ENCODE measurements at regions not wholly inside any gene's neighbourhood (a gene's known extent, or its start where the extent isn't known, plus 50 kb on each side); places are given as distances from the start of the nearest gene placed in this dataset.

- no peaks in the 10 kb centered on the region for H3K9me2 ChIP-seq (replicated peaks; ENCODE audit: insufficient read depth)
- no peak overlapping the region for H3K4me3 ChIP-seq
- H3K36me3 ChIP-seq (replicated peaks; ENCODE audit: insufficient read depth, low read depth): no peaks in the 10 kb centered on the region
- TF ChIP-seq EZH2 (IDR thresholded peaks at IDR 0.05; ENCODE audit: borderline replicate concordance): no peak
- no peak for TF ChIP-seq CTCF (IDR thresholded peaks at IDR 0.05; ENCODE audit: poor library complexity)
- TF ChIP-seq EZH2phosphoT487 (IDR thresholded peaks at IDR 0.05; ENCODE audit: low read depth, severe bottlenecking, unreplicated experiment): no peak
- WGBS (ENCODE audit: low lambda C conversion rate, missing lambda C conversion rate): 86% methylated on average over 5 of the region's 5 CpGs
- H3K27ac ChIP-seq: no peak overlapping the region
- no peak overlapping the region for H3K4me2 ChIP-seq
- H3K27me3 ChIP-seq: no peaks in the 10 kb centered on the region
- DNase-seq (ENCODE audit: low spot score): no peak
- no peaks in the 10 kb centered on the region for H3K9me3 ChIP-seq (ENCODE audit: low read depth)
- H3K79me2 ChIP-seq: no peaks in the 10 kb centered on the region
- no peak overlapping the region for H2AFZ ChIP-seq
- no peaks in the 10 kb centered on the region for H4K20me1 ChIP-seq (ENCODE audit: insufficient read depth, poor library complexity, severe bottlenecking)
- no peaks in the 10 kb centered on the region for H3K4me1 ChIP-seq (ENCODE audit: insufficient read depth)
Observed at GRCh38 chr2:204360218-204361007, 184.9 kb upstream of the PARD3B start.

- Histone ChIP-seq H2AFZ (no peak overlapping the region), H3K4me2 (no peak overlapping the region), H3K4me3 (no peak overlapping the region), H3K9me2 (replicated peaks; ENCODE audit: insufficient read depth) (no peaks in the 10 kb centered on the region), H3K27me3 (no peaks in the 10 kb centered on the region), H3K36me3 (replicated peaks; ENCODE audit: insufficient read depth, low read depth) (no peaks in the 10 kb centered on the region), H3K79me2 (no peaks in the 10 kb centered on the region), H3K27ac (no peak overlapping the region), H3K9me3 (ENCODE audit: low read depth) (no peaks in the 10 kb centered on the region), H4K20me1 (ENCODE audit: insufficient read depth, poor library complexity, severe bottlenecking) (no peaks in the 10 kb centered on the region), H3K4me1 (ENCODE audit: insufficient read depth) (no peaks in the 10 kb centered on the region)
- no peak for TF ChIP-seq EZH2phosphoT487 (IDR thresholded peaks at IDR 0.05; ENCODE audit: low read depth, severe bottlenecking, unreplicated experiment)
- no peak for TF ChIP-seq EZH2 (IDR thresholded peaks at IDR 0.05; ENCODE audit: borderline replicate concordance)
- no peak for TF ChIP-seq CTCF (IDR thresholded peaks at IDR 0.05; ENCODE audit: poor library complexity)
- DNase-seq (ENCODE audit: low spot score): no peak
- 89% methylated on average over 2 of the region's 2 CpGs for WGBS (ENCODE audit: low lambda C conversion rate, missing lambda C conversion rate)
Observed at GRCh38 chr2:204361738-204362137, 183.5 kb upstream of the PARD3B start.

GRCh38 chr2:204362581-204362980 lies 182.7 kb upstream of the PARD3B start:
- H3K27ac ChIP-seq: no peak overlapping the region
- TF ChIP-seq EZH2phosphoT487 (IDR thresholded peaks at IDR 0.05; ENCODE audit: low read depth, severe bottlenecking, unreplicated experiment) (no peak), CTCF (IDR thresholded peaks at IDR 0.05; ENCODE audit: poor library complexity) (no peak), EZH2 (IDR thresholded peaks at IDR 0.05; ENCODE audit: borderline replicate concordance) (no peak)
- 85% methylated on average over 2 of the region's 2 CpGs for WGBS (ENCODE audit: low lambda C conversion rate, missing lambda C conversion rate)
- H3K4me2 ChIP-seq: no peak overlapping the region
- no peaks in the 10 kb centered on the region for H3K79me2 ChIP-seq
- no peaks in the 10 kb centered on the region for H4K20me1 ChIP-seq (ENCODE audit: insufficient read depth, poor library complexity, severe bottlenecking)
- H3K4me3 ChIP-seq: no peak overlapping the region
- no peaks in the 10 kb centered on the region for H3K9me2 ChIP-seq (replicated peaks; ENCODE audit: insufficient read depth)
- no peaks in the 10 kb centered on the region for H3K4me1 ChIP-seq (ENCODE audit: insufficient read depth)
- H3K36me3 ChIP-seq (replicated peaks; ENCODE audit: insufficient read depth, low read depth): no peaks in the 10 kb centered on the region
- H3K9me3 ChIP-seq (ENCODE audit: low read depth): no peaks in the 10 kb centered on the region
- H3K27me3 ChIP-seq: no peaks in the 10 kb centered on the region
- H2AFZ ChIP-seq: no peak overlapping the region
- no peak for DNase-seq (ENCODE audit: low spot score)
